Ascending aorta (tissue), 2 donors: ENCODE measurements at regions not wholly inside any gene's neighbourhood (a gene's known extent, or its start where the extent isn't known, plus 50 kb on each side); places are given as distances from the start of the nearest gene placed in this dataset.

Experiments
- DNase-seq, 2 donors: peaks; one replicate each; pipeline ENCODE4 v3.0.0-alpha.2; 2019; ENCODE audit warnings: low spot score in 2 of 2
- H3K27ac ChIP-seq, 2 donors: fragments of 200-600 bp; sonication (generic); one replicate each; pipeline ENCODE4 v1.5.1; 2016 to 2017; ENCODE audit warnings: mild to moderate bottlenecking in 1 of 2
- H3K27me3 ChIP-seq: fragments of 200-600 bp; sonication (generic); one replicate; pipeline ENCODE4 v1.5.1; 2017
- H3K36me3 ChIP-seq, 2 donors: fragments of 200-600 bp; sonication (generic); one replicate each; pipeline ENCODE4 v1.5.1; 2016
- H3K4me1 ChIP-seq, 2 donors: fragments of 200-600 bp; sonication (generic); one replicate each; pipeline ENCODE4 v1.5.1; 2016 to 2017; ENCODE audit warnings: mild to moderate bottlenecking in 1 of 2
- H3K4me3 ChIP-seq, 2 donors: fragments of 200-600 bp; sonication (generic); one replicate each; pipeline ENCODE4 v1.5.1; 2016 to 2017; ENCODE audit warnings: mild to moderate bottlenecking in 1 of 2
- H3K9me3 ChIP-seq, 2 donors: fragments of 200-600 bp; sonication (generic); one replicate each; pipeline ENCODE4 v1.5.1; 2016
- intact Hi-C: fragments of 100-400 bp; cut with DNase I; formaldehyde crosslinking; loops from one replicate; pipeline ENCODE4 v1.15.1; 2023
- TF ChIP-seq, protein P1 (sequence below), 3 experiments: fragments of 200-600 bp in 2 of 3; fragments of 450-650 bp in 1 of 3; sonication (generic) in 2 of 3; IDR thresholded peaks; one replicate each; pipeline ENCODE4 v1.5.1; 2016 to 2019; ENCODE audit warnings: antibody characterized with exemption in 3 of 3, mild to moderate bottlenecking in 1 of 3, moderate library complexity in 1 of 3

DNA sequence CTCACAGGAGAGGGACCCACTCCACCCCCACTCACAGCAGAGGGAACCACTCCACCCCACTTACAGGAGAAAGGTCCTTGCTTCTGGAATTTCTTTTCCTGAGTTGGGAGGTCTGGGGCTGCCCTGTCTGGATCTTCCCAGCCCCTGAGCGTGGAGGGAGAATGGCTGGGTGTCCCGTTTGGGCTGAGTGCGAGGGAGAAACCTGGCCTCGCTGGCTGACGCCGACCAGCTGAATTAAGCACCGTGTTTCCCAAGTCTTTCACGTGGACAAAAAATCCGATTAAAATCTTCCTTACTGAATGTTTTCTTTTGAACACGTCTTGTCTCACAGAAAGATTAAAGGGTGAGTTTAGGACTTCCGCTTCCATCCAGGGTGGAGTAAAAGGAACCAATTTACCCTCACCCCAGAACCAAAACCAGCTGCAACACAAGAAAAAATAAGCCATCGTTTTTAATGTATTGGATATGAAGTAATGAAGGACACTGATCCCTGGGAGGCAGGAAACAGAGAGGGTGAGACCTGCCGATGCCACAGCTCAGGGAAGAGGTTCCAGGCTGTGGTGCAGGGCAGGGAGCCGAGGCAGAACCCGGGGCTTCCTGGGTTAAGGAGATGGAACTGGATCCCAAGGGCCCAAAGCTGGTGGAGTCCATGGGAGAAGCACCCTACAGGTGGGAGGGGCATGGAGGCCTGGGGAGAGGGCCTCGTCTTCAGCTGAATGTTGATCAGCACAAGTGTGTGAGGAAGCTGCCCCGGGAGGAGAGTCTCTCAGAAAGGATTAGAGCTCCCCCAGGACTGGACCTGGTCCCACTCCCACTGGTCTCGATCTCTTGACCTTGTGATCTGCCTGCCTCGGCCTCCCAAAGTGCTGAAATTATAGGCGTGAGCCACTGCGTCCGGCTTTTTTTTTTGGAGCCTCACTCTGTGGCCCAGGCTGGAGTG is 60.3 kb downstream of the RTP5 start:
- Histone ChIP-seq H3K36me3 (no peaks in the 10 kb centered on the region), H3K9me3 (no peaks in the 10 kb centered on the region), H3K27ac (no peak overlapping the region), H3K4me3 (no peak overlapping the region), H3K4me1 (no peaks in the 10 kb centered on the region), H3K27me3 (no peaks in the 10 kb centered on the region)
- TF ChIP-seq, protein P1, sequence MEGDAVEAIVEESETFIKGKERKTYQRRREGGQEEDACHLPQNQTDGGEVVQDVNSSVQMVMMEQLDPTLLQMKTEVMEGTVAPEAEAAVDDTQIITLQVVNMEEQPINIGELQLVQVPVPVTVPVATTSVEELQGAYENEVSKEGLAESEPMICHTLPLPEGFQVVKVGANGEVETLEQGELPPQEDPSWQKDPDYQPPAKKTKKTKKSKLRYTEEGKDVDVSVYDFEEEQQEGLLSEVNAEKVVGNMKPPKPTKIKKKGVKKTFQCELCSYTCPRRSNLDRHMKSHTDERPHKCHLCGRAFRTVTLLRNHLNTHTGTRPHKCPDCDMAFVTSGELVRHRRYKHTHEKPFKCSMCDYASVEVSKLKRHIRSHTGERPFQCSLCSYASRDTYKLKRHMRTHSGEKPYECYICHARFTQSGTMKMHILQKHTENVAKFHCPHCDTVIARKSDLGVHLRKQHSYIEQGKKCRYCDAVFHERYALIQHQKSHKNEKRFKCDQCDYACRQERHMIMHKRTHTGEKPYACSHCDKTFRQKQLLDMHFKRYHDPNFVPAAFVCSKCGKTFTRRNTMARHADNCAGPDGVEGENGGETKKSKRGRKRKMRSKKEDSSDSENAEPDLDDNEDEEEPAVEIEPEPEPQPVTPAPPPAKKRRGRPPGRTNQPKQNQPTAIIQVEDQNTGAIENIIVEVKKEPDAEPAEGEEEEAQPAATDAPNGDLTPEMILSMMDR (IDR thresholded peaks at IDR 0.05): no peak
- DNase-seq: no peak
- intact Hi-C loops: no loop called here

DNA sequence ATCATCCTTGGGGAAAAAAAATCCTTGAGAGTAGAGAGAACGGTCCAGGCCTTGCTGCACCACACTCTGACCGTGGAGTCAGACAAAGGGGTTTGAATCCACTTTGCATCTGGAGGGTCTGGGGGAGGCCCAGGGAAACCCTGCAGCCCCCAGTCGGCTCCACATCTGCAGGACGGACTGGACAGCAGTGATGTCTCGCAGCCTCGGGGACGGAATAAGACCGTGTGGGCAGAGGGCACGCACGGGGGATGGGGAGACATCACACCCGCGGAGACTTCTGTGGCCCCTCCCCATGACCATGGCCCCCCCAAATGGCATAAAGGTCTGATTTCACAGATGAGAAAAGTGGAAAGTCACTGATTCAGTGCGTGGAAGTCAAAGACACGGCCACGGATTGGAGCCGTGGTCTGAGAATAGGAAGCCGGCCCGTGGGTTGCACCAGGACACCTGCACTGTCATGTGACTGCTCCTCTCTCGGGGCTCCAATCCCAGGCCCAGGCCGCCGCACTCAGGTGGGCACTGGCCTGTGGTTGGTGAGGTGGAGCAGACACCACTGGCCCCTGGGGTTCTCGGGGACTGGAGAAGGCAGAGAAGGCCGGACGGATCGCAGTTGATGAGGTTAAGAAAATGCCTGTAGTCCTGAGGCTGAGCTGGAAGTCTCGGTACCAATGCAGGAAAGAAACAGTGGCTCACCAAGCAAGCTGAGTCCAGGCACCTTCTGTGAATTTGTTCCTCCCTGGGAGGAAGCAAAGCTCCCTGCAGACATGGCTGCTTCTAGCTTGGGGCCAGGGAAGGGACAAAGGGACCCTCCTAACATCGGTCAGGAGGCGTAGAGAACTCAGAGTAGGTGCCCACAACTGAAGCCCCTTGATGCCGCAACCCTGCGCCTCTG is 61.8 kb downstream of the RTP5 start:
- TF ChIP-seq, protein P1 (IDR thresholded peaks at IDR 0.05): no peak
- DNase-seq: no peak
- no peaks in the 10 kb centered on the region for H3K9me3 ChIP-seq
- H3K27me3 ChIP-seq: no peaks in the 10 kb centered on the region
- intact Hi-C loops: no loop called here
- no peak overlapping the region for H3K27ac ChIP-seq
- H3K36me3 ChIP-seq: no peaks in the 10 kb centered on the region
- no peaks in the 10 kb centered on the region for H3K4me1 ChIP-seq
- no peak overlapping the region for H3K4me3 ChIP-seq

DNA sequence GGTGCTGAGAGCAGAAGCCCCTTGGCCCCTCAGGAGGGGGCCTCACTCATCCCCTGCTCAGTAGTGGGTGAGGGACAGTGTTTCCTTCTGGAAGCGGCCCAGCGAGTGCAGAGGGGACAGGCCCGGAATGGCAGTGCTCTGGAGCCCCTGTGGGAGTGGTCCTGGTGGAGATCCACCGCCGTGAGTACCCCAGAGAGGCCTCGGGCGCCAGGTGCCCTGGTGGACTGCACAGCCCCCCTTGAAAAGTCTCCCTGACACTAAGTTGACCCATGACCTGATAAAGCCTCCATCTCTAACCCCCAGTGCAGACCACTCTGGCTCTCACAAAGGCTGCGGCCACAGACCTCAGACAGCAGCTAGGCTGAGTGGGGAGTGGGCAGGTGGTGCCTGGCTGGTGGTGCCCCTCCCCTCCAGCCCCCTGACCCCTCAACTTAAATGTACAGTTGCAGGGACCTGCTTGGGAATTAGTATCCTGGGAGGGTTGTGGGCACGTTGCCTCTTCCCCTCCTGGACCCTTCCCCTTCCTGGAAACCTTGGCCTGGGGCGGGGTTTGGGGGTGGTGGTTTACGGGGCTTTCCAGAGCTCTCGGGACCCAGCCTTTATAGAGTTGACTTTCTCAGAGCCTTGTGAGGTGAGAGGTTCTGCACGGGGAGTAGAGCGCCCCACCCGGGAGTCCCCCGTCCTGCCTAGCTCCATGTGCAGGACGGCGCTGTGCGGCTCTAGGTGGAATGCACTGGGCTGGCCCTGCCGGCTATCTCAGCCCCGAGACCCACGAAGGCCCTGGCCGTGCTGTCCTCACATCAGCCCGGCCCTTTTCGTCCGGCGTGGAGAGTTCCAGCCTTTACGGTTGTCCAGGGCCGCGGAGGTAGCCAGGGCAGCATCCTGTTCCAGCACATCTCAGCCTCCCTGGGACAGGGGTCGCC is 62.7 kb downstream of the RTP5 start:
- intact Hi-C loops: no loop called here
- no peaks in the 10 kb centered on the region for H3K36me3 ChIP-seq
- no peak for DNase-seq
- no peak overlapping the region for H3K4me3 ChIP-seq
- H3K27me3 ChIP-seq: no peaks in the 10 kb centered on the region
- no peaks in the 10 kb centered on the region for H3K9me3 ChIP-seq
- no peak overlapping the region for H3K27ac ChIP-seq
- H3K4me1 ChIP-seq: no peaks in the 10 kb centered on the region
- TF ChIP-seq, protein P1 (IDR thresholded peaks at IDR 0.05): no peak

DNA sequence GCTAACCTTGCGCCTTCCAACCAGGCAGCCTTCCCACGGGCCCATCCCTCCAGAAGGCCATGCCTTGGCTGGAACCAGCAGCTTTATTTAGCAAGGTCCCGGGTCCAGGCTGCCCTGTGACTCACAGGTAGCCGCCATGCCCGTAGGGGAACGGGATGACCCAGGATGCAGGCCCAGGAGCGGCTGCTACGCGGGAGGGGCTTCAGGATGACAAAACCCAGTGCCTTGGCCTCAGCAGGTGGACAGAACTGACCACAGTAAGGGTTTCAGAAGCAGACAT is 63.3 kb downstream of the RTP5 start:
- no peaks in the 10 kb centered on the region for H3K4me1 ChIP-seq
- TF ChIP-seq, protein P1 (IDR thresholded peaks at IDR 0.05): no peak
- H3K9me3 ChIP-seq: no peaks in the 10 kb centered on the region
- DNase-seq: no peak
- intact Hi-C loops: no loop called here
- no peak overlapping the region for H3K4me3 ChIP-seq
- H3K36me3 ChIP-seq: no peaks in the 10 kb centered on the region
- no peaks in the 10 kb centered on the region for H3K27me3 ChIP-seq
- H3K27ac ChIP-seq: no peak overlapping the region

DNA sequence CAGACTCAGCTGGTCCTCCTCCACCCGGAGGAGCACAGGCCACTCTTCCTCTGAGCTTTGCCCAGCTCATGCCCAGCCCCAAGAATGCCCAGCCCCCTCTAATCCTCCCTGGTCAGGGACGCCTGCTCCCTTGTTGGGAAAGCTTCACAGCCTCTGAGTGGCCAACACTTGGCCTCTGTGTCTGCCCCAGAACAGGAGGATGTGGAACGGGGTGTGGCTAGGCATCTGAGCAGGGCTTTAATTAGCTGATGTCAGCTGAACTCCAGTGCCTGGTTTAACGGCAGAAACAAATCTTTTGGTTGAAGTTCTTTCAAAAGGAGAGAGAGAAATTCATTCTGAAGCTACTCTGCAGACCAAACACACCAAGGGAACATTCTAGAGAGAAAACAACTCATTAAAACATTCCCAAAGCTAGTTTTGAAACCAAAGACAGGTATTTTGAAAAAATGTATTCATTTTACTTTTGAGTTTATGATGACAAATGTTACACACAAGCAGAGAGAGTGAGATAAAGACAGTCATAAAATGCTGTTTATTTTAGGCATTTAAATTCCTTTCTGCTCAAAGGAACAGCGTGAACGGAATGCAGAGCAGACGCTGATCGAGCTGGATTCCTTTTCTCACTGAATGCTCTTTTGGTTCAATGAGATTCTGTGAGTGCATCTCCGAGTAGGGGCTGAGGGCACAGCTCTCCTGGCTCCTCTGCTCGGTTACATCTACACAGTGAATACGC is 63.8 kb downstream of the RTP5 start:
- intact Hi-C loops: no loop called here
- Histone ChIP-seq H3K9me3 (no peaks in the 10 kb centered on the region), H3K27ac (no peak overlapping the region), H3K4me3 (no peak overlapping the region), H3K27me3 (no peaks in the 10 kb centered on the region), H3K4me1 (no peaks in the 10 kb centered on the region), H3K36me3 (no peaks in the 10 kb centered on the region)
- TF ChIP-seq, protein P1 (IDR thresholded peaks at IDR 0.05): no peak
- DNase-seq: no peak
